ENCODE measurements at regions not wholly inside any gene's neighbourhood (a gene's known extent, or its start where the extent isn't known, plus 50 kb on each side); places are given as distances from the start of the nearest gene placed in this dataset.

DNA sequence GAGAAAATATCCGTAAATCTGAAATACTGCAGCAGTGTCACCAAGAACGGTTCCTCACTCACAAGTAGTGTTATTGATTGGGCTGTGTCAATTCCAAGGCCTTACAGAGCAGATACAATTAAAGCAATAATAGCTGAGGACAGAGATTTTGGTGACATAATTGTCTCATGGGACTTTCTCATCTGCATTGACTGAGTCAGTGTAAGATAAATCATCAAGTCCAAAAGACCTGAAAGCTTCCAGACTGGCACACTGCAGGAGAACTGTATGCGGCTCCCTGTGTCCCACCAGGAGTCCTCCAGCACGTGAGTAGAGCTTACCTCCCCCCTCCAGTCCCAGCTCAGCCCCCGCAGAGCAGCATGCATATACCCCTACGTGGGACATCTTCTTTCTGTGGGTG is 655.2 kb upstream of the ARID1B start:
- ChIA-PET POLR2A (no interaction called here), CTCF (no interaction called here)
- TF ChIP-seq, protein P1, sequence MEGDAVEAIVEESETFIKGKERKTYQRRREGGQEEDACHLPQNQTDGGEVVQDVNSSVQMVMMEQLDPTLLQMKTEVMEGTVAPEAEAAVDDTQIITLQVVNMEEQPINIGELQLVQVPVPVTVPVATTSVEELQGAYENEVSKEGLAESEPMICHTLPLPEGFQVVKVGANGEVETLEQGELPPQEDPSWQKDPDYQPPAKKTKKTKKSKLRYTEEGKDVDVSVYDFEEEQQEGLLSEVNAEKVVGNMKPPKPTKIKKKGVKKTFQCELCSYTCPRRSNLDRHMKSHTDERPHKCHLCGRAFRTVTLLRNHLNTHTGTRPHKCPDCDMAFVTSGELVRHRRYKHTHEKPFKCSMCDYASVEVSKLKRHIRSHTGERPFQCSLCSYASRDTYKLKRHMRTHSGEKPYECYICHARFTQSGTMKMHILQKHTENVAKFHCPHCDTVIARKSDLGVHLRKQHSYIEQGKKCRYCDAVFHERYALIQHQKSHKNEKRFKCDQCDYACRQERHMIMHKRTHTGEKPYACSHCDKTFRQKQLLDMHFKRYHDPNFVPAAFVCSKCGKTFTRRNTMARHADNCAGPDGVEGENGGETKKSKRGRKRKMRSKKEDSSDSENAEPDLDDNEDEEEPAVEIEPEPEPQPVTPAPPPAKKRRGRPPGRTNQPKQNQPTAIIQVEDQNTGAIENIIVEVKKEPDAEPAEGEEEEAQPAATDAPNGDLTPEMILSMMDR (IDR thresholded peaks at IDR 0.05; ENCODE audit: control extremely low read depth, extremely low read depth, low read depth, missing control alignments), result no peak
- DNase-seq (ENCODE audit: extremely low spot score), result no peak

DNA sequence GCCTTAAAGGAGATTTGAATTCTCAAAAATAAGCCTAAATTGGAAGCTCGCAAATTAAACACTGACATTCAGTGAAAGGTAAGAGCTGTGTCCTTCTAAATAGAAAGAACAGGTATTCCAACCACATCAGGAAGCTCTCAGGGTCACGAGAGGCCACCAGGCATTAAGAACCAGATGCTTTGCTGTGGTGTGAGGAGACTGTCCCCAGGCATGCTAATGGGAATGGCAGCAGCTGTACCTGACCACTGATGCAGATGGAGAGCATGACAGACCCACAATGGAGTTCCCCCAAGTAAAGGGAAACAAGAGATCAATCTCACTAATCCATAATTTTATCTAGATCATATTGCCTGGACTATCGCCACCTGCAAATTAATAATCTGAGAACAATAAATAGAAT is 658.9 kb upstream of the NOX3 start:
- ChIA-PET CTCF (interaction anchor here (1.0 to 1.1 kb wide), 2 partner anchors 9 to 17 kb away, joined by 3 read pairs; no protein-coding TSS in a partner anchor), POLR2A (no interaction called here)
- TF ChIP-seq, protein P1 (IDR thresholded peaks at IDR 0.05; ENCODE audit: control extremely low read depth, extremely low read depth, low read depth, missing control alignments), result no peak

GRCh38 chr6:156113631-156114030 is 658.0 kb upstream of the NOX3 start:
- ChIA-PET POLR2A (no interaction called here), CTCF (interaction anchor here (1.1 kb wide), 1 partner anchor 8 kb away, joined by 3 read pairs; no protein-coding TSS in a partner anchor)

More for the DNA sequence above, 658.9 kb upstream of the NOX3 start:
- DNase-seq (ENCODE audit: extremely low spot score), result no peak

DNA sequence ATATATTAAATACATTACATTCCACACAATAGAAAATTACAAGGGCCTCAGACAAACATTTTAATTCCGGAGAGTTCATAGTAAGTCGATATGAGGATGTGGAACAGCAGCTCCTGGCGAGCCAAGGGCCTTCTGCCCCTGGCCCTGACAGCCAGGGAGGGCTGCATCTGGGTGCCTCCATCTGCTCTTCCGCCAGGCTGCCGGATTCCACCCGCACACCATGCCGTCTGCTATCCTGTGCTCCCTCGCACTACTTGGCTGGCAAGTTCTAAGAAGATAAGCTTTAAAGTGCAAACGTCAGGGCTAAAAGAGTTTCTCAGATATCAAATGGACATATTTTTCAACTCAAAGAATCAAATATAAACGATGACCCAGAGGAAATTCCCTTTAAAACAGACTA is 656.3 kb upstream of the NOX3 start:
- DNase-seq (ENCODE audit: extremely low spot score), result no peak
- ChIA-PET CTCF (interaction anchor here (1.0 to 1.3 kb wide), 2 partner anchors 29 to 225 kb away, joined by 3 read pairs; no protein-coding TSS in a partner anchor), POLR2A (no interaction called here)
- TF ChIP-seq, protein P1 (IDR thresholded peaks at IDR 0.05; ENCODE audit: control extremely low read depth, extremely low read depth, low read depth, missing control alignments), result no peak

More at GRCh38 chr6:156113631-156114030, 658.0 kb upstream of the NOX3 start:
- no peak for DNase-seq (ENCODE audit: extremely low spot score)
- TF ChIP-seq, protein P1 (IDR thresholded peaks at IDR 0.05; ENCODE audit: control extremely low read depth, extremely low read depth, low read depth, missing control alignments), result no peak

DNA sequence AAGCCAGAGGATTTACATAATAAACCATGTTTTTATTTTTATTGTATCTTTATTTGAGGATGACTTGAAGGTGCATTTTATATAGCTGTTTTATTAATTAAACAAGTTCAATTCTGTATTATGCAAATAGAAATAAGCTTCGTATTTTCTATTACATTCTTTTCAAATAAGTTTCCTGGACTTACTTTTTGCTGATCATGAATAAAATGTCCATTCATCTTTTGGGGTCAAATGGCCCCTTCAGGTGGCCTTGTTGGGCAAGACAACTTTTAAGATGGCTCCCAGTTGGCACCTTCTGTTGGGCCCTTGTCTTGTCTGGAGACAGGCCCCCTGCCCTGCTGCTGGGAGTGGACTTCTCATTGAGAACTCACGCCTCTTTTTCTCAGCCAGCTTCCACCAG is 654.6 kb upstream of the NOX3 start:
- no peak for DNase-seq (ENCODE audit: extremely low spot score)
- POLR2A ChIA-PET, result no interaction called here
- TF ChIP-seq, protein P1 (IDR thresholded peaks at IDR 0.05; ENCODE audit: control extremely low read depth, extremely low read depth, low read depth, missing control alignments), result no peak
- CTCF ChIA-PET, result interaction anchor here (1.8 kb wide), 1 partner anchor 13 kb away, joined by 7 read pairs; no protein-coding TSS in a partner anchor

DNA sequence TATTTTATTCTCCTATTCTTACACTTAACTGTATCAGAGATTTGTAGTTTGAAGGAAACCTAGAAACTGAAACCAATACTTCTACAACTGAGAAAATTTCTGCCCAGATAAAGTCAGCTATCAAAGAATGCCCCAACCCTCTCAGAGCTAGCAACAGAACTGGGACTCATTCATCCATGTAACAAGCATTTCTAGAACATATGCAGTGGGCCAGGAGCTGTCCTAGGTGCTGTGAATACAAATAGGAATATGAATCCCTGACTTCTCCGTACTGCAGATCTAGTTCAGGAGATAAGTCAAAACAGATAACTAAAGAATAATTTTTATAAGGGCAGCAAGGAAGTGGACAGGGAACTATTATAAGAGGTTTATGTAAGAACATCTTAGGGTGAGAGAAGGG is 654.1 kb upstream of the NOX3 start:
- TF ChIP-seq, protein P1 (IDR thresholded peaks at IDR 0.05; ENCODE audit: control extremely low read depth, extremely low read depth, low read depth, missing control alignments), result no peak
- DNase-seq (ENCODE audit: extremely low spot score), result no peak
- POLR2A ChIA-PET, result no interaction called here
- CTCF ChIA-PET, result interaction anchor here (1.8 to 2.1 kb wide), 2 partner anchors 11 to 13 kb away, joined by 5 to 7 read pairs; no protein-coding TSS in a partner anchor

Measured in GM10248 (cell line).